ENCODE measurements at regions not wholly inside any gene's neighbourhood (a gene's known extent, or its start where the extent isn't known, plus 50 kb on each side); places are given as distances from the start of the nearest gene placed in this dataset.

GRCh38 chr4:78665216-78665770 is 110.9 kb upstream of the BMP2K start:
- TF ChIP-seq CTCF (tag by site-specific recombination; IDR thresholded peaks at IDR 0.05) (no peak), ZNF121 (tag by site-specific recombination; IDR thresholded peaks at IDR 0.05) (no peak), ZNF530 (tag by site-specific recombination; IDR thresholded peaks at IDR 0.05; ENCODE audit: low read depth) (no peak), ZNF311 (tag by site-specific recombination; IDR thresholded peaks at IDR 0.05; ENCODE audit: borderline replicate concordance) (no peak), ZNF394 (tag by site-specific recombination; IDR thresholded peaks at IDR 0.05; ENCODE audit: borderline replicate concordance) (no peak), ZNF626 (tag by site-specific recombination; IDR thresholded peaks at IDR 0.05) (no peak)
